ENCODE measurements at regions not wholly inside any gene's neighbourhood (a gene's known extent, or its start where the extent isn't known, plus 50 kb on each side); places are given as distances from the start of the nearest gene placed in this dataset.

DNA sequence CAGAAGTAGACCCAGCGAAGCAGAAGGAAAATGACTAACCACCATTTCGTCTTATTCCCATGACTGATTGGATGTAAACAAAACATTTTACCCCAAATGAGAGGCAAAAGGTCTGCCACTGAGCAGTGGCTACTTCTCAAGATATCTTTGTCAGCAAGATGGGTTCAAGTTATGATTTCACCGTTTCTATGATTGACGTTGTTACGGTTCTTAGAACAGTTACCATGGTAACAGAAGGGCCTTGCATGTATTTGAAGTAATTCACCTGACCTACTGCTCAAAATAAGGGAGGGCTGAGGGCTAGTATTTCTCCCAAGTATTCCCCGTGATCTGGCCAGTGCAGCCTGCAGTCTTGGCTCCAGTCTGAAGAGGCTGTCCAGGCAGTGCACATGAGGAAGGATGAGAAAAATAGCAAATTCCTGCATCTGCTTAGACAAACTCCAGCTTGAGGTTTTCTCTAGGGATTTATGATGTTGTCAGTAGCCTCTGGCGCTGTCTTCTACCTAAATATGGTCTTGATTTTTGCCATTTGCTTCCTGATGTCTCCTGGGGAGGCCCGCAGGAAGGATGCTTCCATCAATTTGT lies 372.7 kb downstream of the TMEM38B start:
- Histone ChIP-seq H3K4me1 (ENCODE audit: control insufficient read depth in 4 of 4, insufficient read depth in 4 of 4, low read length in 3 of 4) (no peaks in the 10 kb centered on the region), H3K27me3 (ENCODE audit: control insufficient read depth in 4 of 4, insufficient read depth in 4 of 4, low read length in 3 of 4) (no peaks in the 10 kb centered on the region), H3K36me3 (ENCODE audit: control insufficient read depth in 4 of 4, insufficient read depth in 3 of 4, low read depth in 1 of 4, low read length in 3 of 4) (no peaks in the 10 kb centered on the region), H3K27ac (ENCODE audit: low read depth in 1 of 2, low read length in 2 of 2) (no peak overlapping the region), H3K9me3 (ENCODE audit: control insufficient read depth in 4 of 4, low read length in 3 of 4) (no peaks in the 10 kb centered on the region), H3K9ac (ENCODE audit: low read depth in 1 of 2, low read length in 2 of 2) (no peak overlapping the region), H3K4me3 (ENCODE audit: low read depth in 1 of 3, low read length in 3 of 3) (no peak overlapping the region)
- TF ChIP-seq FOXA2 (IDR thresholded peaks at IDR 0.05) (no peak), CTCF (IDR thresholded peaks at IDR 0.05; ENCODE audit: low read depth, low read length, missing input control) (no peak), HNF4G (IDR thresholded peaks at IDR 0.05) (no peak), EGR1 (IDR thresholded peaks at IDR 0.05; ENCODE audit: low read depth in 2 of 2) (no peak), HNF4A (conservative IDR thresholded peaks at IDR 0.05) (no peak), RAD21 (IDR thresholded peaks at IDR 0.05) (no peak), REST (IDR thresholded peaks at IDR 0.05) (no peak), ZBTB33 (IDR thresholded peaks at IDR 0.05) (no peak), FOXA1 (IDR thresholded peaks at IDR 0.05) (no peak), JUND (IDR thresholded peaks at IDR 0.05) (no peak), YY1 (IDR thresholded peaks at IDR 0.05) (no peak), NR2F2 (IDR thresholded peaks at IDR 0.05) (no peak), RXRA (IDR thresholded peaks at IDR 0.05) (no peak)
- TF ChIP-seq, protein P1, sequence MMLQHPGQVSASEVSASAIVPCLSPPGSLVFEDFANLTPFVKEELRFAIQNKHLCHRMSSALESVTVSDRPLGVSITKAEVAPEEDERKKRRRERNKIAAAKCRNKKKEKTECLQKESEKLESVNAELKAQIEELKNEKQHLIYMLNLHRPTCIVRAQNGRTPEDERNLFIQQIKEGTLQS (IDR thresholded peaks at IDR 0.05): no peak
- TF ChIP-seq, protein P2, sequence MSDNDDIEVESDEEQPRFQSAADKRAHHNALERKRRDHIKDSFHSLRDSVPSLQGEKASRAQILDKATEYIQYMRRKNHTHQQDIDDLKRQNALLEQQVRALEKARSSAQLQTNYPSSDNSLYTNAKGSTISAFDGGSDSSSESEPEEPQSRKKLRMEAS (IDR thresholded peaks at IDR 0.05): no peak
- no peak for DNase-seq (ENCODE audit: low spot score)
- 89% methylated on average over 8 of the region's 8 CpGs for WGBS

DNA sequence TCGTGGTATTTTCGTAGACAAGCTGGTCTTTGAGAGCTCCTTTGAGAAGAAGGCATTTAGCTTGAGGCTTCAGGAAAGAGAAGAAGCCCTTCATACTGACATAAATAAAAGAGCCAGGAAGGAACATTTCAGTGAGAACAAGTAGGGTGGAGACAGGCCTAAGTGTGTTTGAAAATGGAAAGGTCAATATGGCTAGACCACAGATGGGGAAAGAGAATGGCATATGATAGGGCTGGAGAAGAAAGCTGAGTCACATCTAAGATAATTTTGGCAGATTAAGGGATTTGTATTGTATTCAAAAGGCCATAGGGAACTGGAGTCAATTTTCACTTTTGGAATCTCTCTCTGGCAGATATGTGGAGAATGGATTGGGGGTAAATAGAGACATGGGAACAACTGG lies 374.9 kb downstream of the TMEM38B start:
- Histone ChIP-seq H3K9ac (ENCODE audit: low read depth in 1 of 2, low read length in 2 of 2) (no peak overlapping the region), H3K9me3 (ENCODE audit: control insufficient read depth in 4 of 4, low read length in 3 of 4) (no peaks in the 10 kb centered on the region), H3K36me3 (ENCODE audit: control insufficient read depth in 4 of 4, insufficient read depth in 3 of 4, low read depth in 1 of 4, low read length in 3 of 4) (no peaks in the 10 kb centered on the region), H3K4me1 (ENCODE audit: control insufficient read depth in 4 of 4, insufficient read depth in 4 of 4, low read length in 3 of 4) (no peaks in the 10 kb centered on the region), H3K4me3 (ENCODE audit: low read depth in 1 of 3, low read length in 3 of 3) (no peak overlapping the region), H3K27me3 (ENCODE audit: control insufficient read depth in 4 of 4, insufficient read depth in 4 of 4, low read length in 3 of 4) (no peaks in the 10 kb centered on the region), H3K27ac (ENCODE audit: low read depth in 1 of 2, low read length in 2 of 2) (no peak overlapping the region)
- TF ChIP-seq REST (IDR thresholded peaks at IDR 0.05) (no peak), RXRA (IDR thresholded peaks at IDR 0.05) (no peak), ZBTB33 (IDR thresholded peaks at IDR 0.05) (no peak), FOXA2 (IDR thresholded peaks at IDR 0.05) (no peak), RAD21 (IDR thresholded peaks at IDR 0.05) (no peak), GABPA (IDR thresholded peaks at IDR 0.05 in 1 of 2, conservative IDR thresholded peaks at IDR 0.05 in 1 of 2) (no peak), FOXA1 (IDR thresholded peaks at IDR 0.05) (no peak), TAF1 (conservative IDR thresholded peaks at IDR 0.05) (no peak), HNF4G (IDR thresholded peaks at IDR 0.05) (no peak), JUND (IDR thresholded peaks at IDR 0.05) (no peak)
- TF ChIP-seq, protein P2 (IDR thresholded peaks at IDR 0.05): no peak
- DNase-seq (ENCODE audit: low spot score): no peak
- 97% methylated on average over 2 of the region's 2 CpGs for WGBS

Data from liver (tissue), 8 donors.